DLD1 (cell line): ENCODE measurements at regions not wholly inside any gene's neighbourhood (a gene's known extent, or its start where the extent isn't known, plus 50 kb on each side); places are given as distances from the start of the nearest gene placed in this dataset.

Source experiments
- in situ Hi-C: cut with HindIII; loops from 2 replicates; pipeline ENCODE4 v1.10.0; 2017; ENCODE audit warnings: low sequenced_read_pairs

GRCh38 chr3:30199855-30200254, 406.5 kb upstream of the TGFBR2 start:
- in situ Hi-C loops: loop anchor here (10.0 kb wide), 1 partner anchor 165 kb away; no protein-coding TSS in a partner anchor

GRCh38 chr3:30201715-30202114, 404.7 kb upstream of the TGFBR2 start:
- in situ Hi-C loops: no loop called here

GRCh38 chr3:30203301-30203700, 403.1 kb upstream of the TGFBR2 start:
- in situ Hi-C loops: no loop called here

GRCh38 chr3:30204126-30204525, 402.3 kb upstream of the TGFBR2 start:
- in situ Hi-C loops: no loop called here

GRCh38 chr3:30206051-30206450, 400.4 kb upstream of the TGFBR2 start:
- in situ Hi-C loops: no loop called here

- in situ Hi-C loops: no loop called here
Measured at GRCh38 chr3:30221619-30222018, 384.8 kb upstream of the TGFBR2 start.

- in situ Hi-C loops: no loop called here
Measured at GRCh38 chr3:30222441-30222840, 384.0 kb upstream of the TGFBR2 start.

GRCh38 chr3:30225021-30225420, 381.4 kb upstream of the TGFBR2 start:
- in situ Hi-C loops: no loop called here

GRCh38 chr3:30226601-30227151, 379.7 kb upstream of the TGFBR2 start:
- in situ Hi-C loops: no loop called here

- in situ Hi-C loops: no loop called here
Measured at GRCh38 chr3:30227571-30228301, 378.7 kb upstream of the TGFBR2 start.

GRCh38 chr3:30228302-30228631, 378.1 kb upstream of the TGFBR2 start:
- in situ Hi-C loops: no loop called here

- in situ Hi-C loops: no loop called here
Measured at GRCh38 chr3:30231277-30232141, 374.9 kb upstream of the TGFBR2 start.

GRCh38 chr3:30232142-30232541, 374.3 kb upstream of the TGFBR2 start:
- in situ Hi-C loops: no loop called here

GRCh38 chr3:30233913-30234646, 372.3 kb upstream of the TGFBR2 start:
- in situ Hi-C loops: no loop called here

- in situ Hi-C loops: no loop called here
Measured at GRCh38 chr3:30236011-30236410, 370.4 kb upstream of the TGFBR2 start.

GRCh38 chr3:30241721-30242120, 364.7 kb upstream of the TGFBR2 start:
- in situ Hi-C loops: no loop called here

- in situ Hi-C loops: no loop called here
Measured at GRCh38 chr3:30245858-30246622, 360.4 kb upstream of the TGFBR2 start.

GRCh38 chr3:30248423-30248822, 358.0 kb upstream of the TGFBR2 start:
- in situ Hi-C loops: no loop called here

GRCh38 chr3:30252474-30252873, 353.9 kb upstream of the TGFBR2 start:
- in situ Hi-C loops: no loop called here

- in situ Hi-C loops: no loop called here
Measured at GRCh38 chr3:30253832-30254231, 352.6 kb upstream of the TGFBR2 start.

GRCh38 chr3:30256474-30256873, 349.9 kb upstream of the TGFBR2 start:
- in situ Hi-C loops: no loop called here
